C4-2B (cell line): ENCODE measurements at regions not wholly inside any gene's neighbourhood (a gene's known extent, or its start where the extent isn't known, plus 50 kb on each side); places are given as distances from the start of the nearest gene placed in this dataset.

Source experiments
- ZFX ChIP-seq: fragments of 450-650 bp; IDR thresholded peaks from 2 replicates; pipeline ENCODE4 v1.6.1; 2017
- TF ChIP-seq, protein P1 (sequence below): fragments of 450-650 bp; conservative IDR thresholded peaks from 2 replicates; pipeline ENCODE4 v1.5.1; 2017; ENCODE audit warnings: mild to moderate bottlenecking

DNA sequence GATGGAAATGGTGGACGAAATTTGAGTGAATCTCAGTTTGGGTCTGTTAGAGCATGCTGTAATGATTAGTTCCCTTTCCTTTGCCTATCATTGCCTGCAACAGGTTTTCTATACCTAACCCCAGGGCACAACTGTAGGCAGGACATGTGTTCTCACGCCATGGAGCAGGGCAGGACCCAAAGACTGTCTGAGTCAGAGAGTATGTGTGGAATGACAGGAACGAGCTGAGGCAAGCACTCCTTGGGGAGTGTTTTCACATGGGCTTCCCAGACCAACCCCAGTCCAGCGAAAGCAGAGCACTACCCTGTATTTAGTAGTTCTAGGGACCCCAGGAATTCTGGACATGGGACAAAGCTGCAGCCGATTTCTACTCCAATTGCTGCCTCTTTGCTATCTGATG, 234.2 kb downstream of the HACE1 start:
- TF ChIP-seq, protein P1, sequence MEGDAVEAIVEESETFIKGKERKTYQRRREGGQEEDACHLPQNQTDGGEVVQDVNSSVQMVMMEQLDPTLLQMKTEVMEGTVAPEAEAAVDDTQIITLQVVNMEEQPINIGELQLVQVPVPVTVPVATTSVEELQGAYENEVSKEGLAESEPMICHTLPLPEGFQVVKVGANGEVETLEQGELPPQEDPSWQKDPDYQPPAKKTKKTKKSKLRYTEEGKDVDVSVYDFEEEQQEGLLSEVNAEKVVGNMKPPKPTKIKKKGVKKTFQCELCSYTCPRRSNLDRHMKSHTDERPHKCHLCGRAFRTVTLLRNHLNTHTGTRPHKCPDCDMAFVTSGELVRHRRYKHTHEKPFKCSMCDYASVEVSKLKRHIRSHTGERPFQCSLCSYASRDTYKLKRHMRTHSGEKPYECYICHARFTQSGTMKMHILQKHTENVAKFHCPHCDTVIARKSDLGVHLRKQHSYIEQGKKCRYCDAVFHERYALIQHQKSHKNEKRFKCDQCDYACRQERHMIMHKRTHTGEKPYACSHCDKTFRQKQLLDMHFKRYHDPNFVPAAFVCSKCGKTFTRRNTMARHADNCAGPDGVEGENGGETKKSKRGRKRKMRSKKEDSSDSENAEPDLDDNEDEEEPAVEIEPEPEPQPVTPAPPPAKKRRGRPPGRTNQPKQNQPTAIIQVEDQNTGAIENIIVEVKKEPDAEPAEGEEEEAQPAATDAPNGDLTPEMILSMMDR, result no peak
- TF ChIP-seq ZFX, result no peak
